OCI-LY3 (cell line): ENCODE measurements at regions not wholly inside any gene's neighbourhood (a gene's known extent, or its start where the extent isn't known, plus 50 kb on each side); places are given as distances from the start of the nearest gene placed in this dataset.

Experiments
- EZH2phosphoT487 ChIP-seq: fragments of 200-600 bp; shearing (Covaris generic); IDR thresholded peaks from 2 replicates; pipeline ENCODE4 v1.6.1; 2018; ENCODE audit warnings: antibody characterized with exemption, mixed run types, low read depth
- TF ChIP-seq, protein P1 (sequence below): fragments of 200-600, 300-600 bp; sonication (generic); IDR thresholded peaks from 2 replicates; pipeline ENCODE4 v1.5.1; 2014; ENCODE audit warnings: antibody characterized with exemption, low read length, low read depth

DNA sequence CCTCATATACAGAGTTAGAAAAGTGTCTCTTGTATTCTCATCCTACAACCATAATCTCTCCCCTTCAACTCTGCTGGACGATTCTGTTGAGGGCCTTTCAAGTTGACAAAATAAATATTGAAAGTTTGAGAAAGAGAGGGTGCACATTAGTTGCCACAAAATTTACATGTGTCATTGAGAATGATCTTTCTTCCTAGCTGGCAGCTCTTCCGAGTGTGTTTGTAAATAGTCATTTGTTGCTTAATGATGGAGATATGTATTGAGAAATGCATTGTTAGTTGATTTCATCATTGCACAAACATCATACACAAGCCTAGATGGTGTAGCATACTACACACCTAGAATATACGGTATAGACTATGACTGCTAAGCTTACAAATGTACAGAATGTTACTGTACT, 632.8 kb upstream of the AMOT start:
- TF ChIP-seq, protein P1, sequence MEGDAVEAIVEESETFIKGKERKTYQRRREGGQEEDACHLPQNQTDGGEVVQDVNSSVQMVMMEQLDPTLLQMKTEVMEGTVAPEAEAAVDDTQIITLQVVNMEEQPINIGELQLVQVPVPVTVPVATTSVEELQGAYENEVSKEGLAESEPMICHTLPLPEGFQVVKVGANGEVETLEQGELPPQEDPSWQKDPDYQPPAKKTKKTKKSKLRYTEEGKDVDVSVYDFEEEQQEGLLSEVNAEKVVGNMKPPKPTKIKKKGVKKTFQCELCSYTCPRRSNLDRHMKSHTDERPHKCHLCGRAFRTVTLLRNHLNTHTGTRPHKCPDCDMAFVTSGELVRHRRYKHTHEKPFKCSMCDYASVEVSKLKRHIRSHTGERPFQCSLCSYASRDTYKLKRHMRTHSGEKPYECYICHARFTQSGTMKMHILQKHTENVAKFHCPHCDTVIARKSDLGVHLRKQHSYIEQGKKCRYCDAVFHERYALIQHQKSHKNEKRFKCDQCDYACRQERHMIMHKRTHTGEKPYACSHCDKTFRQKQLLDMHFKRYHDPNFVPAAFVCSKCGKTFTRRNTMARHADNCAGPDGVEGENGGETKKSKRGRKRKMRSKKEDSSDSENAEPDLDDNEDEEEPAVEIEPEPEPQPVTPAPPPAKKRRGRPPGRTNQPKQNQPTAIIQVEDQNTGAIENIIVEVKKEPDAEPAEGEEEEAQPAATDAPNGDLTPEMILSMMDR: no peak
- no peak for TF ChIP-seq EZH2phosphoT487
